K562 (cell line): ENCODE measurements at regions not wholly inside any gene's neighbourhood (a gene's known extent, or its start where the extent isn't known, plus 50 kb on each side); places are given as distances from the start of the nearest gene placed in this dataset.

Experiments
- ATAC-seq: fragments of 200-7000 bp; cut with Tn5 transposase; 3 replicates; pipeline ENCODE4 v1.9.1; 2020; ENCODE audit warnings: moderate library complexity
- BruUV-seq: library from RNA; stranded (reverse); fragments of 400-500 nt; replicated peaks from 2 replicates; lab custom pipeline; 2021; lab: Mats Ljungman, UMichigan
- CTCF ChIA-PET: fragments of 300-600 bp; formaldehyde crosslinking; extraction: SDS; loops from one replicate; lab custom pipeline; 2021; ENCODE audit warnings: low intra/inter-chr PET ratio; lab: Yijun Ruan, JAX
- POLR2A ChIA-PET: fragments of 300-600, 350-650 bp; sonication (Branson Sonifier 250); formaldehyde crosslinking; extraction: SDS; loops from one replicate; lab custom pipeline; 2021; ENCODE audit warnings: antibody characterized with exemption, inconsistent platforms; lab: Yijun Ruan, JAX
- DNase-seq, 4 experiments: peaks; one replicate each; pipeline versions ENCODE4 v3.0.0 to v3.0.0-alpha.2; 2011 to 2018; ENCODE audit warnings: low spot score in 3 of 4, mixed read lengths in 3 of 4; ENCODE audit errors: extremely low read depth in 1 of 4
- FAIRE-seq: peaks from 2 replicates; lab custom pipeline; 2011; peaks lifted over from hg19 to GRCh38; lab: Jason Lieb, UNC
- H2AFZ ChIP-seq: 2 replicates; pipeline ENCODE4 v1.6.0; 2011; ENCODE audit warnings: low read depth, low read length, control low read depth, inconsistent platforms
- H3K27ac ChIP-seq: fragments of 200-600 bp; 3 replicates; pipeline ENCODE4 v1.8.0; 2011; ENCODE audit warnings: low read depth, mild to moderate bottlenecking, control low read depth, inconsistent platforms, low read length, moderate library complexity, mixed read lengths; ENCODE audit errors: extremely low read depth
- H3K27me3 ChIP-seq, 2 experiments: fragments of 300-600 bp in 1 of 2; 2 replicates in 1 of 2; 3 replicates in 1 of 2; pipeline versions ENCODE4 v1.6.0 to v1.8.0; 2011; ENCODE audit warnings: inconsistent platforms in 2 of 2, low read length in 2 of 2, mild to moderate bottlenecking in 1 of 2, mixed read lengths in 1 of 2, moderate library complexity in 1 of 2; ENCODE audit not compliant: control insufficient read depth in 2 of 2, insufficient read depth in 2 of 2
- H3K36me3 ChIP-seq: fragments of 300-600 bp; 3 replicates; pipeline ENCODE4 v1.8.0; 2011; ENCODE audit warnings: mild to moderate bottlenecking, low read length, inconsistent platforms; ENCODE audit not compliant: control insufficient read depth, insufficient read depth
- H3K4me1 ChIP-seq, 2 experiments: fragments of 200-600 bp in 1 of 2; replicated peaks in 1 of 2; 2 replicates in 1 of 2; 3 replicates in 1 of 2; pipeline versions ENCODE4 v1.5.1 to v1.8.0; 2011; ENCODE audit warnings: inconsistent platforms in 2 of 2, low read length in 2 of 2, mild to moderate bottlenecking in 1 of 2, mixed read lengths in 1 of 2, moderate library complexity in 1 of 2; ENCODE audit not compliant: control insufficient read depth in 2 of 2, insufficient read depth in 2 of 2
- H3K4me2 ChIP-seq: 2 replicates; pipeline ENCODE4 v1.6.1; 2011; ENCODE audit warnings: low read length, control low read depth, inconsistent platforms, mixed read lengths; ENCODE audit not compliant: insufficient read depth
- H3K4me3 ChIP-seq: fragments of 200-600 bp; sonication (generic), shearing (Covaris generic); 2 replicates; pipeline ENCODE4 v1.5.1; 2016; ENCODE audit warnings: control low read depth, inconsistent platforms
- H3K79me2 ChIP-seq: fragments of 200-600 bp; 3 replicates; pipeline ENCODE4 v1.8.0; 2011; ENCODE audit warnings: low read length, inconsistent platforms; ENCODE audit not compliant: control insufficient read depth, insufficient read depth
- H3K9ac ChIP-seq, 2 experiments: 2 replicates each; pipeline versions ENCODE4 v1.6.0 to v1.6.1; 2011; ENCODE audit warnings: low read depth in 2 of 2, low read length in 2 of 2, control low read depth in 1 of 2, inconsistent platforms in 1 of 2, mild to moderate bottlenecking in 1 of 2, mixed read lengths in 1 of 2; ENCODE audit not compliant: insufficient read depth in 1 of 2
- H3K9me1 ChIP-seq: one replicate; pipeline ENCODE4 v1.6.0; 2011; ENCODE audit warnings: inconsistent platforms, mild to moderate bottlenecking, low read length, moderate library complexity; ENCODE audit not compliant: control insufficient read depth, insufficient read depth
- H3K9me3 ChIP-seq: replicated peaks from 2 replicates; pipeline ENCODE4 v1.5.1; 2011; ENCODE audit warnings: low read depth, low read length, inconsistent platforms; ENCODE audit not compliant: control insufficient read depth, insufficient read depth
- H4K20me1 ChIP-seq: replicated peaks from 2 replicates; pipeline ENCODE4 v1.6.1; 2011; ENCODE audit warnings: low read length, inconsistent platforms, mixed read lengths; ENCODE audit not compliant: control insufficient read depth, insufficient read depth
- C11orf30 ChIP-seq: fragments of 450-650 bp; IDR thresholded peaks from 2 replicates; pipeline ENCODE4 v1.6.1; 2016; ENCODE audit warnings: low read depth, mild to moderate bottlenecking
- CREM ChIP-seq: IDR thresholded peaks from 2 replicates; pipeline ENCODE4 v1.6.1; 2014; ENCODE audit warnings: antibody characterized with exemption, low read depth
- HDAC2 ChIP-seq: fragments of 450-650 bp; IDR thresholded peaks from 2 replicates; pipeline ENCODE4 v1.6.1; 2016; ENCODE audit warnings: mild to moderate bottlenecking
- JUN ChIP-seq, 2 experiments: sonication (generic) in 1 of 2; formaldehyde crosslinking in 1 of 2; IDR thresholded peaks; 2 replicates each; pipeline versions ENCODE4 v1.6.1 to v1.8.0; 2012 to 2022; ENCODE audit warnings: borderline replicate concordance in 2 of 2, mild to moderate bottlenecking in 2 of 2, improper control_type of control experiment in 1 of 2, low read depth in 1 of 2, low read length in 1 of 2, missing genetic modification reagents in 1 of 2
- KLF13 ChIP-seq: fragments of 450-650 bp; IDR thresholded peaks from 2 replicates; pipeline ENCODE4 v1.6.1; 2016; ENCODE audit warnings: missing genetic modification characterization, low read depth, mild to moderate bottlenecking, missing compliant biosample characterization, moderate library complexity, borderline replicate concordance
- MTF1 ChIP-seq: fragments of 250-450 bp; sonication (Bioruptor Pico); IDR thresholded peaks from 2 replicates; pipeline ENCODE4 v1.9.0; 2021; ENCODE audit warnings: moderate library complexity, mild to moderate bottlenecking, inconsistent platforms, borderline replicate concordance
- PHF21A ChIP-seq: fragments of 450-650 bp; IDR thresholded peaks from 2 replicates; pipeline ENCODE4 v1.6.1; 2017; ENCODE audit warnings: low read depth, borderline replicate concordance
- ZBTB1 ChIP-seq: sonication (generic); formaldehyde crosslinking; IDR thresholded peaks from 2 replicates; pipeline ENCODE4 v1.8.1; 2023; ENCODE audit warnings: missing genetic modification reagents, low read depth, mild to moderate bottlenecking, borderline replicate concordance
- ZKSCAN3 ChIP-seq: fragments of 250-450 bp; sonication (Bioruptor Pico); IDR thresholded peaks from 2 replicates; pipeline ENCODE4 v1.4.0; 2020
- WGBS: fragments of 100-300 bp; shearing (Covaris generic); methylation state at CpG from one replicate; pipeline ENCODE4 v1.1.6; 2016; ENCODE audit warnings: low coverage, mixed read lengths; ENCODE audit not compliant: insufficient coverage; ENCODE audit errors: missing lambda C conversion rate; 5-methylcytosine and 5-hydroxymethylcytosine counted together
- in situ Hi-C: fragments of 300-500 bp; cut with MboI; formaldehyde crosslinking; loops from 4 replicates; pipeline ENCODE4 v1.15.0; 2018; ENCODE audit warnings: inconsistent platforms, mixed read lengths
- intact Hi-C: fragments of 100-400 bp; cut with micrococcal nuclease; formaldehyde crosslinking; loops from 2 replicates; pipeline ENCODE4 v1.14.2; 2022
- TF ChIP-seq, protein P1 (sequence below): sonication (generic); formaldehyde crosslinking; IDR thresholded peaks from 2 replicates; pipeline ENCODE4 v1.8.1; 2022; ENCODE audit warnings: missing genetic modification reagents
- TF ChIP-seq, protein P2 (sequence below): fragments of 200-400 bp; formaldehyde crosslinking; IDR thresholded peaks from 2 replicates; pipeline ENCODE4 v1.6.1; 2017; ENCODE audit warnings: mild to moderate bottlenecking, low read depth, low read length, moderate library complexity
- TF ChIP-seq, protein P3 (sequence below): sonication (generic); formaldehyde crosslinking; IDR thresholded peaks from 2 replicates; pipeline ENCODE4 v1.8.0; 2022; ENCODE audit warnings: mild to moderate bottlenecking, missing genetic modification reagents
- TF ChIP-seq, protein P4 (sequence below): fragments of 450-650 bp; IDR thresholded peaks from one replicate; pipeline ENCODE4 v1.6.1; 2018; ENCODE audit warnings: mild to moderate bottlenecking, moderate library complexity; ENCODE audit not compliant: partially characterized antibody

DNA sequence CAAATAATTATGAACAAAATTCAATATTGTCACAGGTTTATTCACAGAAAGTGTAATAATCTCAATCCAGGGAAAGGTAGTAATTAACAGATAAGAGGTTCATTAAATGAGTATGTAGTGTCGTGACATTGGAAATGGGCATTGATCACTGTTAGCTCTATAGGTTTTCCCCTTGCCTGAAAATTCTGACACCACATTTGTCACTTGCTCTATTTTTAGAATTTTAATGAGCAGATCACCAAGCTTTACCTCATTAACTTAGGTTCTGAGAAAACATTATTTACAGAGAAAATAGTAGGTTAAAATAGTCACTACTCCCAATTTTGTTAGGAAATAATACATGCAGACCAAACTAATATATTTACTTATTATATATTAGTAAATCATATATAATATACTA lies 344.0 kb downstream of the DSC3 start:
- FAIRE-seq (peak; percentile 6), DNase-seq (no peak), ATAC-seq (no peak)
- intact Hi-C loops: no loop called here
- no peak overlapping the region for H3K4me2 ChIP-seq
- no peak overlapping the region for H2AFZ ChIP-seq
- no peak overlapping the region for H3K27ac ChIP-seq
- no peak overlapping the region for H3K9ac ChIP-seq
- in situ Hi-C loops: no loop called here
- H3K4me3 ChIP-seq: no peak overlapping the region
- H4K20me1 ChIP-seq: no peaks in the 10 kb centered on the region
- WGBS: 100% methylated on average over 1 of the region's 1 CpG
- H3K4me1 ChIP-seq: peaks cover 0 to 3% of the 10 kb centered on the region in 2 experiments; a peak in 1 of 5 replicates
- no peaks in the 10 kb centered on the region for H3K36me3 ChIP-seq
- ChIA-PET CTCF (no interaction called here), POLR2A (interaction anchor here (0.7 to 0.9 kb wide), 2 partner anchors 32 to 269 kb away, joined by 3 read pairs; no protein-coding TSS in a partner anchor)
- H3K9me1 ChIP-seq: no peaks in the 10 kb centered on the region
- no peaks in the 10 kb centered on the region for H3K79me2 ChIP-seq
- no TSS peak for BruUV-seq
- no peaks in the 10 kb centered on the region; a peak in 1 of 5 replicates for H3K27me3 ChIP-seq
- no peaks in the 10 kb centered on the region for H3K9me3 ChIP-seq
- TF ChIP-seq CREM: no peak
- TF ChIP-seq PHF21A: no peak
- TF ChIP-seq, protein P1, sequence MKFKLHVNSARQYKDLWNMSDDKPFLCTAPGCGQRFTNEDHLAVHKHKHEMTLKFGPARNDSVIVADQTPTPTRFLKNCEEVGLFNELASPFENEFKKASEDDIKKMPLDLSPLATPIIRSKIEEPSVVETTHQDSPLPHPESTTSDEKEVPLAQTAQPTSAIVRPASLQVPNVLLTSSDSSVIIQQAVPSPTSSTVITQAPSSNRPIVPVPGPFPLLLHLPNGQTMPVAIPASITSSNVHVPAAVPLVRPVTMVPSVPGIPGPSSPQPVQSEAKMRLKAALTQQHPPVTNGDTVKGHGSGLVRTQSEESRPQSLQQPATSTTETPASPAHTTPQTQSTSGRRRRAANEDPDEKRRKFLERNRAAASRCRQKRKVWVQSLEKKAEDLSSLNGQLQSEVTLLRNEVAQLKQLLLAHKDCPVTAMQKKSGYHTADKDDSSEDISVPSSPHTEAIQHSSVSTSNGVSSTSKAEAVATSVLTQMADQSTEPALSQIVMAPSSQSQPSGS (CRISPR knock-in tag): no peak
- no peak for TF ChIP-seq HDAC2
- TF ChIP-seq ZBTB1 (CRISPR knock-in tag): no peak
- TF ChIP-seq, protein P2, sequence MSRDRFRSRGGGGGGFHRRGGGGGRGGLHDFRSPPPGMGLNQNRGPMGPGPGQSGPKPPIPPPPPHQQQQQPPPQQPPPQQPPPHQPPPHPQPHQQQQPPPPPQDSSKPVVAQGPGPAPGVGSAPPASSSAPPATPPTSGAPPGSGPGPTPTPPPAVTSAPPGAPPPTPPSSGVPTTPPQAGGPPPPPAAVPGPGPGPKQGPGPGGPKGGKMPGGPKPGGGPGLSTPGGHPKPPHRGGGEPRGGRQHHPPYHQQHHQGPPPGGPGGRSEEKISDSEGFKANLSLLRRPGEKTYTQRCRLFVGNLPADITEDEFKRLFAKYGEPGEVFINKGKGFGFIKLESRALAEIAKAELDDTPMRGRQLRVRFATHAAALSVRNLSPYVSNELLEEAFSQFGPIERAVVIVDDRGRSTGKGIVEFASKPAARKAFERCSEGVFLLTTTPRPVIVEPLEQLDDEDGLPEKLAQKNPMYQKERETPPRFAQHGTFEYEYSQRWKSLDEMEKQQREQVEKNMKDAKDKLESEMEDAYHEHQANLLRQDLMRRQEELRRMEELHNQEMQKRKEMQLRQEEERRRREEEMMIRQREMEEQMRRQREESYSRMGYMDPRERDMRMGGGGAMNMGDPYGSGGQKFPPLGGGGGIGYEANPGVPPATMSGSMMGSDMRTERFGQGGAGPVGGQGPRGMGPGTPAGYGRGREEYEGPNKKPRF: no peak
- no peak for TF ChIP-seq JUN (IDR thresholded peaks at IDR 0.05; ENCODE audit: borderline replicate concordance, low read depth, low read length)
- TF ChIP-seq JUN (CRISPR knock-in tag; IDR thresholded peaks at IDR 0.05; ENCODE audit: borderline replicate concordance): no peak
- TF ChIP-seq C11orf30: no peak
- no peak for TF ChIP-seq KLF13 (tag)
- TF ChIP-seq, protein P3, sequence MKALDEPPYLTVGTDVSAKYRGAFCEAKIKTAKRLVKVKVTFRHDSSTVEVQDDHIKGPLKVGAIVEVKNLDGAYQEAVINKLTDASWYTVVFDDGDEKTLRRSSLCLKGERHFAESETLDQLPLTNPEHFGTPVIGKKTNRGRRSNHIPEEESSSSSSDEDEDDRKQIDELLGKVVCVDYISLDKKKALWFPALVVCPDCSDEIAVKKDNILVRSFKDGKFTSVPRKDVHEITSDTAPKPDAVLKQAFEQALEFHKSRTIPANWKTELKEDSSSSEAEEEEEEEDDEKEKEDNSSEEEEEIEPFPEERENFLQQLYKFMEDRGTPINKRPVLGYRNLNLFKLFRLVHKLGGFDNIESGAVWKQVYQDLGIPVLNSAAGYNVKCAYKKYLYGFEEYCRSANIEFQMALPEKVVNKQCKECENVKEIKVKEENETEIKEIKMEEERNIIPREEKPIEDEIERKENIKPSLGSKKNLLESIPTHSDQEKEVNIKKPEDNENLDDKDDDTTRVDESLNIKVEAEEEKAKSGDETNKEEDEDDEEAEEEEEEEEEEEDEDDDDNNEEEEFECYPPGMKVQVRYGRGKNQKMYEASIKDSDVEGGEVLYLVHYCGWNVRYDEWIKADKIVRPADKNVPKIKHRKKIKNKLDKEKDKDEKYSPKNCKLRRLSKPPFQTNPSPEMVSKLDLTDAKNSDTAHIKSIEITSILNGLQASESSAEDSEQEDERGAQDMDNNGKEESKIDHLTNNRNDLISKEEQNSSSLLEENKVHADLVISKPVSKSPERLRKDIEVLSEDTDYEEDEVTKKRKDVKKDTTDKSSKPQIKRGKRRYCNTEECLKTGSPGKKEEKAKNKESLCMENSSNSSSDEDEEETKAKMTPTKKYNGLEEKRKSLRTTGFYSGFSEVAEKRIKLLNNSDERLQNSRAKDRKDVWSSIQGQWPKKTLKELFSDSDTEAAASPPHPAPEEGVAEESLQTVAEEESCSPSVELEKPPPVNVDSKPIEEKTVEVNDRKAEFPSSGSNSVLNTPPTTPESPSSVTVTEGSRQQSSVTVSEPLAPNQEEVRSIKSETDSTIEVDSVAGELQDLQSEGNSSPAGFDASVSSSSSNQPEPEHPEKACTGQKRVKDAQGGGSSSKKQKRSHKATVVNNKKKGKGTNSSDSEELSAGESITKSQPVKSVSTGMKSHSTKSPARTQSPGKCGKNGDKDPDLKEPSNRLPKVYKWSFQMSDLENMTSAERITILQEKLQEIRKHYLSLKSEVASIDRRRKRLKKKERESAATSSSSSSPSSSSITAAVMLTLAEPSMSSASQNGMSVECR (CRISPR knock-in tag): no peak
- TF ChIP-seq MTF1: no peak
- TF ChIP-seq, protein P4, sequence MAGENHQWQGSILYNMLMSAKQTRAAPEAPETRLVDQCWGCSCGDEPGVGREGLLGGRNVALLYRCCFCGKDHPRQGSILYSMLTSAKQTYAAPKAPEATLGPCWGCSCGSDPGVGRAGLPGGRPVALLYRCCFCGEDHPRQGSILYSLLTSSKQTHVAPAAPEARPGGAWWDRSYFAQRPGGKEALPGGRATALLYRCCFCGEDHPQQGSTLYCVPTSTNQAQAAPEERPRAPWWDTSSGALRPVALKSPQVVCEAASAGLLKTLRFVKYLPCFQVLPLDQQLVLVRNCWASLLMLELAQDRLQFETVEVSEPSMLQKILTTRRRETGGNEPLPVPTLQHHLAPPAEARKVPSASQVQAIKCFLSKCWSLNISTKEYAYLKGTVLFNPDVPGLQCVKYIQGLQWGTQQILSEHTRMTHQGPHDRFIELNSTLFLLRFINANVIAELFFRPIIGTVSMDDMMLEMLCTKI: no peak
- TF ChIP-seq ZKSCAN3 (CRISPR knock-in tag): no peak
